GM12878 (cell line): ENCODE measurements at regions not wholly inside any gene's neighbourhood (a gene's known extent, or its start where the extent isn't known, plus 50 kb on each side); places are given as distances from the start of the nearest gene placed in this dataset.

Experiments
- ATAC-seq: fragments of 200-7000 bp; cut with Tn5 transposase; 3 replicates; pipeline ENCODE4 v1.9.1; 2020; ENCODE audit warnings: mild to moderate bottlenecking, moderate library complexity
- BruUV-seq: library from RNA; stranded (reverse); fragments of 400-500 nt; replicated peaks from 2 replicates; lab custom pipeline; 2021; lab: Mats Ljungman, UMichigan
- CTCF ChIA-PET: fragments of 300-600 bp; sonication (Branson Sonifier 250); formaldehyde crosslinking; extraction: SDS; loops from one replicate; lab custom pipeline; 2021; ENCODE audit warnings: inconsistent platforms; lab: Yijun Ruan, JAX
- POLR2A ChIA-PET: fragments of 350-600 bp; formaldehyde crosslinking; extraction: SDS; loops from one replicate; lab custom pipeline; 2021; ENCODE audit warnings: inconsistent platforms; lab: Charles Lee
- RAD21 ChIA-PET: fragments of 300-600 bp; sonication (Branson Sonifier 250); formaldehyde crosslinking; loops from one replicate; lab custom pipeline; 2023; ENCODE audit warnings: antibody characterized with exemption; ENCODE audit not compliant: unreplicated experiment; lab: Charles Lee
- SMC1A ChIA-PET: fragments of 300-600 bp; sonication (Branson Sonifier 250); formaldehyde crosslinking; loops from one replicate; lab custom pipeline; 2023; ENCODE audit not compliant: unreplicated experiment, uncharacterized antibody; lab: Charles Lee
- DNase-seq: peaks from one replicate; pipeline ENCODE4 v3.0.0-alpha.2; 2011; ENCODE audit warnings: low read depth, low spot score
- FAIRE-seq: peaks from 3 replicates; lab custom pipeline; 2011; peaks lifted over from hg19 to GRCh38; lab: Jason Lieb, UNC
- H2AFZ ChIP-seq: 2 replicates; pipeline ENCODE4 v1.6.0; 2011; ENCODE audit warnings: low read depth, low read length, control low read depth; ENCODE audit not compliant: control insufficient read depth
- H3K27ac ChIP-seq: 2 replicates; pipeline ENCODE4 v1.5.1; 2011; ENCODE audit warnings: control low read depth; ENCODE audit not compliant: control insufficient read depth, insufficient read depth
- H3K27me3 ChIP-seq, 2 experiments: replicated peaks in 1 of 2; 2 replicates each; pipeline versions ENCODE4 v1.6.0 to v1.6.1; 2011; ENCODE audit warnings: low read length in 1 of 2; ENCODE audit not compliant: control insufficient read depth in 2 of 2, insufficient read depth in 2 of 2
- H3K36me3 ChIP-seq, 2 experiments: 2 replicates each; pipeline ENCODE4 v1.5.1; 2011; ENCODE audit warnings: low read length in 1 of 2; ENCODE audit not compliant: control insufficient read depth in 2 of 2, insufficient read depth in 2 of 2
- H3K4me1 ChIP-seq: 2 replicates; pipeline ENCODE4 v1.6.1; 2011; ENCODE audit warnings: mild to moderate bottlenecking, low read length, moderate library complexity, mixed read lengths; ENCODE audit not compliant: control insufficient read depth, insufficient read depth
- H3K4me2 ChIP-seq: 2 replicates; pipeline ENCODE4 v1.6.0; 2011; ENCODE audit warnings: control low read depth; ENCODE audit not compliant: control insufficient read depth, insufficient read depth
- H3K4me3 ChIP-seq: fragments of 200-600 bp; sonication (generic); 2 replicates; pipeline ENCODE4 v1.5.1; 2016
- H3K79me2 ChIP-seq: 2 replicates; pipeline ENCODE4 v1.6.0; 2011; ENCODE audit warnings: low read length; ENCODE audit not compliant: control insufficient read depth, insufficient read depth
- H3K9ac ChIP-seq: 2 replicates; pipeline ENCODE4 v1.8.0; 2011; ENCODE audit warnings: low read length, control low read depth, mixed read lengths; ENCODE audit not compliant: control insufficient read depth, insufficient read depth
- H3K9me3 ChIP-seq: replicated peaks from 3 replicates; pipeline ENCODE4 v1.5.1; 2011; ENCODE audit warnings: mild to moderate bottlenecking, low read length; ENCODE audit not compliant: control insufficient read depth, insufficient read depth
- H4K20me1 ChIP-seq: 2 replicates; pipeline ENCODE4 v1.6.0; 2011; ENCODE audit not compliant: control insufficient read depth, insufficient read depth
- ASH2L ChIP-seq: fragments of 300-600, 200-600 bp; sonication (generic); IDR thresholded peaks from 2 replicates; pipeline ENCODE4 v1.6.1; 2017; ENCODE audit warnings: low read depth, mild to moderate bottlenecking, borderline replicate concordance
- CBFB ChIP-seq: IDR thresholded peaks from 2 replicates; pipeline ENCODE4 v1.6.1; 2016; ENCODE audit warnings: antibody characterized with exemption, low read depth
- CREB1 ChIP-seq: IDR thresholded peaks from 2 replicates; pipeline ENCODE4 v1.6.1; 2012; ENCODE audit warnings: low read depth, mild to moderate bottlenecking, inconsistent platforms
- CREM ChIP-seq: IDR thresholded peaks from 2 replicates; pipeline ENCODE4 v1.6.1; 2014; ENCODE audit warnings: antibody characterized with exemption, low read depth
- EGR1 ChIP-seq, 2 experiments: IDR thresholded peaks; 1 replicate in 1 of 2; 2 replicates in 1 of 2; pipeline ENCODE4 v1.6.1; 2011 to 2012; ENCODE audit warnings: low read depth in 2 of 2, low read length in 2 of 2, borderline replicate concordance in 1 of 2, mild to moderate bottlenecking in 1 of 2, moderate library complexity in 1 of 2
- IKZF1 ChIP-seq: fragments of 450-650 bp; conservative IDR thresholded peaks from 2 replicates; pipeline ENCODE4 v1.6.1; 2017; ENCODE audit warnings: antibody characterized with exemption, mild to moderate bottlenecking
- KDM1A ChIP-seq: fragments of 200-600 bp; sonication (generic); IDR thresholded peaks from 2 replicates; pipeline ENCODE4 v1.6.1; 2016; ENCODE audit warnings: borderline replicate concordance
- MTA2 ChIP-seq: fragments of 450-650 bp; IDR thresholded peaks from 2 replicates; pipeline ENCODE4 v1.6.1; 2016; ENCODE audit warnings: low read depth, mild to moderate bottlenecking, moderate library complexity
- MXI1 ChIP-seq: fragments of 150-350 bp; IDR thresholded peaks from 2 replicates; pipeline ENCODE4 v1.6.1; 2011; ENCODE audit warnings: low read depth, mild to moderate bottlenecking, inconsistent platforms, low read length, improper control_type of control experiment
- NFYA ChIP-seq: IDR thresholded peaks from 2 replicates; pipeline ENCODE4 v1.6.1; 2011; ENCODE audit warnings: low read depth, mild to moderate bottlenecking, low read length, improper control_type of control experiment, borderline replicate concordance
- NFYB ChIP-seq: IDR thresholded peaks from 2 replicates; pipeline ENCODE4 v1.6.1; 2011; ENCODE audit warnings: low read depth, mild to moderate bottlenecking, low read length, improper control_type of control experiment, moderate library complexity; ENCODE audit not compliant: insufficient read depth
- NR2C1 ChIP-seq: fragments of 450-650 bp; IDR thresholded peaks from 2 replicates; pipeline ENCODE4 v1.6.1; 2017; ENCODE audit warnings: antibody characterized with exemption, mild to moderate bottlenecking, moderate library complexity
- POLR2A ChIP-seq: IDR thresholded peaks from 2 replicates; pipeline ENCODE4 v1.6.1; 2011; ENCODE audit warnings: low read depth, mild to moderate bottlenecking, low read length
- RELA ChIP-seq: fragments of 450-650 bp; IDR thresholded peaks from 2 replicates; pipeline ENCODE4 v1.8.0; 2014; ENCODE audit warnings: borderline replicate concordance; ENCODE audit not compliant: partially characterized antibody
- STAT3 ChIP-seq: IDR thresholded peaks from 2 replicates; pipeline ENCODE4 v1.6.1; 2011; ENCODE audit warnings: low read depth, low read length, improper control_type of control experiment
- TCF12 ChIP-seq: IDR thresholded peaks from 2 replicates; pipeline ENCODE4 v1.6.1; 2011; ENCODE audit warnings: low read depth, mild to moderate bottlenecking, low read length
- ZNF24 ChIP-seq: fragments of 450-650 bp; IDR thresholded peaks from 2 replicates; pipeline ENCODE4 v1.6.1; 2017; ENCODE audit warnings: antibody characterized with exemption, mild to moderate bottlenecking
- ZNF384 ChIP-seq: IDR thresholded peaks from 2 replicates; pipeline ENCODE4 v1.6.1; 2012; ENCODE audit warnings: low read depth, mild to moderate bottlenecking, low read length, improper control_type of control experiment, borderline replicate concordance
- WGBS: methylation state at CpG from one replicate; pipeline ENCODE4 v1.1.6; 2016; ENCODE audit warnings: low lambda C conversion rate; ENCODE audit not compliant: insufficient replicate concordance, insufficient coverage; ENCODE audit errors: missing lambda C conversion rate; 5-methylcytosine and 5-hydroxymethylcytosine counted together
- in situ Hi-C: fragments of 300-500 bp; cut with MboI; formaldehyde crosslinking; loops from 9 replicates; pipeline ENCODE4 v1.14.3; 2018; ENCODE audit warnings: mixed read lengths
- intact Hi-C: fragments of 100-400 bp; cut with micrococcal nuclease; formaldehyde crosslinking; loops from one replicate; pipeline ENCODE4 v1.14.2; 2022; ENCODE audit not compliant: unreplicated experiment
- TF ChIP-seq, protein P1 (sequence below): fragments of 450-650 bp; IDR thresholded peaks from 2 replicates; pipeline ENCODE4 v1.6.1; 2016; ENCODE audit warnings: mild to moderate bottlenecking
- TF ChIP-seq, protein P2 (sequence below): IDR thresholded peaks from 2 replicates; pipeline ENCODE4 v1.6.1; 2011; ENCODE audit warnings: borderline replicate concordance, low read depth, mild to moderate bottlenecking, moderate library complexity, mixed read lengths, low read length; ENCODE audit not compliant: insufficient read depth; ENCODE audit errors: extremely low read length
- TF ChIP-seq, protein P3 (sequence below): fragments of 450-650 bp; conservative IDR thresholded peaks from 2 replicates; pipeline ENCODE4 v1.6.1; 2017; ENCODE audit warnings: mild to moderate bottlenecking, moderate library complexity

DNA sequence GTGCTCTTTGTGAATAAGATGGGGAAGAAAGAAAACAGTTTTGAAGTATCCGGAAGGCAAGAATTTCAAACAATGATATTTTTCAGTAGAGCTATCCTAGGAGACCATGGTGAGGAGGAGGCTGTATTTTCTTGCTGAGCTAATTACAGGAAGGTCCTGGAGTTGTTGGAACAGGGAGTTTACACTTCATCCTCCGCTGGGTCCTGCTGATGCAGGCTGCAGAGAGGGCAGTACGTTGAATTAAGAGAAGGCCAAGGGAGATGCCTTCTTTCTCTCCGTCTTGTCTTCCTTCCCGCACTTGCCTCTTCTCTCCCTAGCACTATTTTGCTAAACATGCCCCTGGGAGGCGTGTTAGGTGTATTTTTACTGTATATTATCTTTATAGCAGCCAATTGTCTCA lies 60.0 kb upstream of the EDAR start (continued):
- TF ChIP-seq MTA2, result no peak
- no peak for TF ChIP-seq ZNF24
- no peak for TF ChIP-seq STAT3
- TF ChIP-seq NFYB, result no peak
- TF ChIP-seq NR2C1, result no peak
- no peak for TF ChIP-seq CBFB
- no peak for TF ChIP-seq IKZF1
- no peak for TF ChIP-seq MXI1

DNA sequence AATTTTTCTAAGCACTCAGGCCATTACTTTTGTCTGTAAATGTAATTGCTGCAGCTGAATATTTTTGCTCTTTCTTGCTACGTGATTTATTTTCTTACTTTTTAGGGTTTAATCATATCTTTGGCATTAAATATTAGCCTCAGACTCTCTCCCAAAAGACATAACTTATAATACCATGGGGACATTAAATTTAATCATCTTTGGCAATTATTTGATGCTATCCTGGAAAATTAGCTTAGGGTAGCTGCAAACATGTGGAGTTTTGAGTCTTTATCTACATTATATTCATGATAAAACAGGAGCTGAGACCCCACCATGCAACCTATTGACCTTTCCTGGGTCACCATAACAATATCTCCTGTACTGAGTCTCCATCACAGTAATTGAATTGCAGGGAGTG lies 59.1 kb upstream of the EDAR start:
- FAIRE-seq (no peak), ATAC-seq (no peak), DNase-seq (no peak)
- RAD21 ChIA-PET, result interaction anchor here (1.4 to 3.3 kb wide), 5 partner anchors 17 to 466 kb away, joined by 3 to 15 read pairs (median 7); partner anchors contain the start of gene SH3RF3
- Histone ChIP-seq H3K27ac (no peak overlapping the region), H3K36me3 (no peaks in the 10 kb centered on the region), H3K4me2 (no peak overlapping the region), H3K27me3 (peaks cover 0 to 3% of the 10 kb centered on the region in 2 experiments; a peak in 1 of 4 replicates), H2AFZ (no peak overlapping the region), H3K4me1 (no peaks in the 10 kb centered on the region), H3K9ac (no peak overlapping the region), H3K4me3 (no peak overlapping the region), H4K20me1 (no peaks in the 10 kb centered on the region), H3K79me2 (no peaks in the 10 kb centered on the region), H3K9me3 (no peaks in the 10 kb centered on the region)
- BruUV-seq, result no TSS peak
- intact Hi-C loops, result loop anchor here (10.0 kb wide), 1 partner anchor 467 kb away; no protein-coding TSS in a partner anchor
- SMC1A ChIA-PET, result interaction anchor here (0.8 to 2.6 kb wide), 10 partner anchors 8 to 466 kb away, joined by 3 to 8 read pairs (median 4); no protein-coding TSS in a partner anchor
- CTCF ChIA-PET, result interaction anchor here (0.9 to 1.8 kb wide), 2 partner anchors 12 to 16 kb away, joined by 3 to 5 read pairs; no protein-coding TSS in a partner anchor
- POLR2A ChIA-PET, result no interaction called here
- in situ Hi-C loops, result no loop called here
- 53% methylated on average over 1 of the region's 1 CpG for WGBS
- TF ChIP-seq TCF12 (no peak), ASH2L (no peak), RELA (no peak), POLR2A (no peak), KDM1A (no peak), CREM (no peak), EGR1 (IDR thresholded peaks at IDR 0.05; ENCODE audit: borderline replicate concordance in 1 of 2, low read depth in 2 of 2, low read length in 2 of 2) (no peak), ZNF384 (no peak), CREB1 (no peak), NFYA (no peak)
- TF ChIP-seq, protein P1, sequence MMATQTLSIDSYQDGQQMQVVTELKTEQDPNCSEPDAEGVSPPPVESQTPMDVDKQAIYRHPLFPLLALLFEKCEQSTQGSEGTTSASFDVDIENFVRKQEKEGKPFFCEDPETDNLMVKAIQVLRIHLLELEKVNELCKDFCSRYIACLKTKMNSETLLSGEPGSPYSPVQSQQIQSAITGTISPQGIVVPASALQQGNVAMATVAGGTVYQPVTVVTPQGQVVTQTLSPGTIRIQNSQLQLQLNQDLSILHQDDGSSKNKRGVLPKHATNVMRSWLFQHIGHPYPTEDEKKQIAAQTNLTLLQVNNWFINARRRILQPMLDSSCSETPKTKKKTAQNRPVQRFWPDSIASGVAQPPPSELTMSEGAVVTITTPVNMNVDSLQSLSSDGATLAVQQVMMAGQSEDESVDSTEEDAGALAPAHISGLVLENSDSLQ, result no peak
- TF ChIP-seq, protein P2, sequence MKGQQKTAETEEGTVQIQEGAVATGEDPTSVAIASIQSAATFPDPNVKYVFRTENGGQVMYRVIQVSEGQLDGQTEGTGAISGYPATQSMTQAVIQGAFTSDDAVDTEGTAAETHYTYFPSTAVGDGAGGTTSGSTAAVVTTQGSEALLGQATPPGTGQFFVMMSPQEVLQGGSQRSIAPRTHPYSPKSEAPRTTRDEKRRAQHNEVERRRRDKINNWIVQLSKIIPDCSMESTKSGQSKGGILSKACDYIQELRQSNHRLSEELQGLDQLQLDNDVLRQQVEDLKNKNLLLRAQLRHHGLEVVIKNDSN, result no peak
- TF ChIP-seq, protein P3, sequence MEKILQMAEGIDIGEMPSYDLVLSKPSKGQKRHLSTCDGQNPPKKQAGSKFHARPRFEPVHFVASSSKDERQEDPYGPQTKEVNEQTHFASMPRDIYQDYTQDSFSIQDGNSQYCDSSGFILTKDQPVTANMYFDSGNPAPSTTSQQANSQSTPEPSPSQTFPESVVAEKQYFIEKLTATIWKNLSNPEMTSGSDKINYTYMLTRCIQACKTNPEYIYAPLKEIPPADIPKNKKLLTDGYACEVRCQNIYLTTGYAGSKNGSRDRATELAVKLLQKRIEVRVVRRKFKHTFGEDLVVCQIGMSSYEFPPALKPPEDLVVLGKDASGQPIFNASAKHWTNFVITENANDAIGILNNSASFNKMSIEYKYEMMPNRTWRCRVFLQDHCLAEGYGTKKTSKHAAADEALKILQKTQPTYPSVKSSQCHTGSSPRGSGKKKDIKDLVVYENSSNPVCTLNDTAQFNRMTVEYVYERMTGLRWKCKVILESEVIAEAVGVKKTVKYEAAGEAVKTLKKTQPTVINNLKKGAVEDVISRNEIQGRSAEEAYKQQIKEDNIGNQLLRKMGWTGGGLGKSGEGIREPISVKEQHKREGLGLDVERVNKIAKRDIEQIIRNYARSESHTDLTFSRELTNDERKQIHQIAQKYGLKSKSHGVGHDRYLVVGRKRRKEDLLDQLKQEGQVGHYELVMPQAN, result no peak
